GF-D8 (cell line): ENCODE measurements at regions not wholly inside any gene's neighbourhood (a gene's known extent, or its start where the extent isn't known, plus 50 kb on each side); places are given as distances from the start of the nearest gene placed in this dataset.

Source experiments
- DNase-seq: peaks from one replicate; lab custom pipeline; 2025; lab: John Stamatoyannopoulos, UW

DNA sequence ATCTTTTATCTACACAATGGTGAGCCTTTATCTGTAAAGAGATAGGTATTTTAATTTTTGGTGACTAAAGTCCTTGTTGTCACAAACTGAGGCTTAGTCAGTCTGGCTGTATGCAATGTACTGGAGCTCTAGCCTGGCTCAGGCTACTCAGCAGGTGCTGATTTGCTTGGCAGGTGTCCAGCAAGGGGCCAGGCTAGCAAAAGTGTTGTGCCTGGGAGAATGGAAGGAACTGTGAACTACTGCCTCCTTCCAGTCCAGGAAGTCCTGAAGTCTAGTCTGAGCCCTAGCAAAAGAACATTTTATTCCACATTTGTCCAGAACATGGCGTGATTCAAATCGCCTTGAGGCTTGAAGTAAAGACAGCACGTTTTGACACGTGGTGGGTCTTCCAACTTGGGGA, 260.5 kb downstream of the CCDC85A start:
- no peak for DNase-seq

DNA sequence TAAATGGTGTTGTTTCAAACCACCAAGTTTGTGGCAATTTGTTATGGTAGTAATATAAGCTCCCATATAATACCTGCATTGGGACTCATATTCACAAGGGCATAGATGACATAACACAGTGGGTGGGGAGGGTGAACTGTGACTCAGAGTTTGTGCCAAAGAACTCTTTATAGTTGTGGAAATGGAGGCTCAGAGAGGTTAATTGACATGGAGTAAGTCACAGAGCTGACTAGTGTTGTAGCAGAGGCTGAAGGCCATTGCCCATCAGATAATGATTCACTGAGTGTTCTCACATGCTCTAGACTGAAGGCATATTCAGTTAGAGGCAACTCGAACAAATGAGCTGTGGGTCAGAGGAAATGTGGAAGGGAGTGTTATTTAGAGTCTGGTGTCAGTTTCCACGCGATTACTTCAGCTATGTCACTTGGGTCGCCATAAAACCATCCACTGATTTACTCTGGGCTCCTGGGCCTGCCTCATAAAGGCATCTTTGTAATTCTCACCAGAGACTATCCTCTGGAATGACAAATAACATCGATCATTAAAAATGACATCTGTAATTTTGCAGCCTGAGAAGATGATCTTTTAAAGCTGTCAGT, 264.7 kb downstream of the CCDC85A start:
- no peak for DNase-seq

DNA sequence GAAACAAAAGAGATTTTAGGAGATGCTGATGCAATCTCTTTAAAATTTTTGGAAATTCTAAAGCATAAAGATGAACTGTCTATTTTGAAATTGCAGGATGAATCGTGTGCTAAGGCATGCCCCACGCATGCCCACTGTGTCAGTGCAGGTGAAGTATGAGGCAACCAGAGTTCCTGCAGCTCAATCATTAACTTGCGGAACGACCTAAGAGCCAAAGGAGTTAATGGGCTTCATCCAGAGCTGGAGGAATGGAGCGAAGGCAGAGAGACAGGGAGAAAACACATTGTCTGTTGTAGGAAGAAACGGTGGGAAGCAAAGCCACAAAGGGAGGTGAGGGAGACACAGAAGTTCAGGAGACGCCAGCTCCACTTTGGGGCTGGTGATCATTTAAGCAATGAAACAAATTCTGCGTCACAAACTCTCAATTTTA, 265.2 kb downstream of the CCDC85A start:
- no peak for DNase-seq

- DNase-seq: no peak
Observed at GRCh38 chr2:56449449-56449860, 265.7 kb downstream of the CCDC85A start.

DNA sequence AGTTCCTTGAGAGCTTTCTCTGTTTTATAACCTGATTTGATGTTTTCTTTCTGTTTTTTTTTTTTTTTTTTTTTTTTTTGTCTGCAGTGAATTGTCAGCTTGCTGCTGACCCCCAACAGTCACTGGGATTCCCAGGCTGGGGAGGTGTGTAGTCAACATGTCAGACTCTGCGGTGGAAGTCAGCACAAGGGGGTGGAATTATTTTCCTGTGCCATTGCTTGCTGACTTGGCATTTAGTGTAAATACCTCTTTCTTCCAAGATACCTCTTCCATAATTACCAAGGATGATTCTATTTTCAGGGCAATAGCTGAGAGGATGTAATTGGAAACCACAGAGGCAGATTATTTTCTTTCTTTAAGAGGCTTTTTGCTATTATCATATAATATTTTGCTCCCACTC, 266.3 kb downstream of the CCDC85A start:
- no peak for DNase-seq

GRCh38 chr2:56450772-56451171, 267.0 kb downstream of the CCDC85A start:
- DNase-seq: no peak

DNA sequence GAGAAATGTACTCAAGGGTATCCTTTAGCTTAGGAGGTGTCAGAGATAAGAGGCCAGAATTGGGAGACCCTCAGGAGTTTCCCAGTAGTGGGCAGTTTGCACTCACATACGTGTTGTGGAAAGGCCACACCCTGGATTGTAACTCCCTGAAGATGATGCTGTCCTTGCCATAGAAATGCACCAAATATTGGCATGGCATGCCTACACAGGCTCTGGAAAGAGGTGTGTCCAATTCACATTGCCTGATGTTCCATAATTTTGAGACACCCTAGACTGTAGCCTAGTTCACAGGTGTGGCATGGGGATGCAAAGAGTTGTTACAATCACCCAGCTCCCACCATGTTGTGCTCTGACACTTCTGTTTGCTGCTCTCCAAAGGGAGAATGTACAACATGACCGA, 271.9 kb downstream of the CCDC85A start:
- no peak for DNase-seq

DNA sequence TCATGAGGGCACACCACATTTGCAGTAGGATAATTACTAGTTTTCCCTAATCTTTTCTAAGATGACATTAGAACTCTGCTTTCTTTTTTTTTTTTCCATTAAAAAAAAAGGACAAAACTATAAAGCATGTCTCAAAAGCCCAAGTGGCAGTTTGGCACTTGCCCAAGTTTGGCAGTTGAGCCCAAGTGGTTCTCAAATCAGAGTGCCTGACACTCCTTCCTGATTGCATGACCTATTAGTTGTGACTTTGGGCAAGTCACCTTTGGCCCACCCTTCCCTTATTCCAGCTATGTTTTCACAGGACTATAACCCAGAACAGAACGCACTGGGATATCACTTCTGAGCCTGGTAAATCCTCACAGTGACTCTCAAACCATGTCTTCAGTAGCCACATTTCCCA, 273.0 kb downstream of the CCDC85A start:
- DNase-seq: no peak

DNA sequence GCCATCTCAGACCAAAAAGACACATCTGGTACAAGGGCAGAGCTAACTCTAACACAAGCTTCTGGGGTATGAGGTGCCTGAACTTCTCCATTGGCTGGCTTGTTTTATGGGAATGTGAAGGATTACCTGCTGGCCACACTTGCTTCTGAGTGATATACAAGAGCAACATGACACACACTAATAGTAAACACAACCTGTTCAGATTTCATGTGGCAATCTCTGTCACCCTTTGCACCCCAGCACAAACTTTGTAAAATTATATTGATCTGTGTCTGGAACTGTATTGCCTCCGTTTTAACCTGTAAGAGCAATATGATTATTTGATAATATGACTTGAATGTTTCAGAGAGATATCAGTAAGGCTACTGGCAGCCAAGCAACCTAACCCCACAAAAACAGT, 276.7 kb downstream of the CCDC85A start:
- DNase-seq: no peak

GRCh38 chr2:56464066-56464465, 280.3 kb downstream of the CCDC85A start:
- no peak for DNase-seq

DNA sequence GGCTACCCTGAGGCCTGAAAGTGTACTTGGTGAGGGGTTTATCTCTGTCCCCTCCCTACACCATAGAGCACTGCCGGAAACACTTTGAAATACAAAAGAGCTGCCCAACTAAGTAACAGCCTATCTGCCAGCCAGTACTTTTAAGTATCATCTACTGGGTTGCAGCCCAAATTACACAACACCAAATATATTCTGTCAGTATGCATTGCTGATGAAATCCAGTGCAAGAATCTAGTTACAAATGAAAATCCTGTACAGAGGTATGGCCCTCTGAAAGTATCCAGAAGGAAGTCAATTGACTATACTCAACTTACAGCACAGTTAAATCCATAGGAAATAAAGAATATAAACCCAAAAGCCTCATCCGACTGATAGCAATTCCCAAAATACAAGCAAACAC, 280.8 kb downstream of the CCDC85A start:
- no peak for DNase-seq

DNA sequence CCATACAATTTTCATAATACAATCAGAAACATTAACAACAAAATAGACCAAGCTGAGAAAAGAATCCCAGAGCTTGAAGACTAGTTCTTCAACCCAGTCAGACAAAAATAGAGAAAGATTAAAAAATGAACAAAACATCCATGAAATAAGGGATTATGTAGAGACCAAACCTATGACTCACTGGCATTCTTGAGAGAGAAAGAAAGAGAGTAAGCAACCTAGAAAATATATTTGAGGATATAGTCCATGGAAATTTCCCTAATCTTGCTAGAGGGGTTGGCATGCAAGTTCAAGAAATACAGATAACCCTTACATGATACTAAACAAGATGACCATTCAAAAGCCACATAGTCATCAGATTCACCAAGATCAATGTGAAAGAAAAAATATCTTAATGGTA, 281.7 kb downstream of the CCDC85A start:
- DNase-seq: no peak

DNA sequence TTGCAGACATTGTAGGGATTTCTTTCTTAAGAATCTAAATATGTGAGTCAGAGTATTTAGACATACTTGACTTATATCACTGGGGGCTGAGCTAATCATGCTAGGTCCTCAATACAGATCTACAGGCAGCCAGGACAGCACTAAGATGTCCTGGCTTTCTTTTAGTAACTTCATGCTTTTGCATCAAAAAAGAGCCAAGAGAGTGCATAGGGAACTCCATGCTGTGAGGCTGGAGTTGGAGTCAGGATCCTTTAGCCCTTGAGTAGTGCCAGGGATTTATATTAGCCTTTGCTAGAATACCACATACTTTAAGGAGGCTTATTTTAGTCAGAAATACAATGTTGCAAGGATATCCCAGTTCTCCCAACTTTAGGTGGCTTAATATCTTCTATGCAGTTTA, 289.7 kb downstream of the CCDC85A start:
- no peak for DNase-seq

DNA sequence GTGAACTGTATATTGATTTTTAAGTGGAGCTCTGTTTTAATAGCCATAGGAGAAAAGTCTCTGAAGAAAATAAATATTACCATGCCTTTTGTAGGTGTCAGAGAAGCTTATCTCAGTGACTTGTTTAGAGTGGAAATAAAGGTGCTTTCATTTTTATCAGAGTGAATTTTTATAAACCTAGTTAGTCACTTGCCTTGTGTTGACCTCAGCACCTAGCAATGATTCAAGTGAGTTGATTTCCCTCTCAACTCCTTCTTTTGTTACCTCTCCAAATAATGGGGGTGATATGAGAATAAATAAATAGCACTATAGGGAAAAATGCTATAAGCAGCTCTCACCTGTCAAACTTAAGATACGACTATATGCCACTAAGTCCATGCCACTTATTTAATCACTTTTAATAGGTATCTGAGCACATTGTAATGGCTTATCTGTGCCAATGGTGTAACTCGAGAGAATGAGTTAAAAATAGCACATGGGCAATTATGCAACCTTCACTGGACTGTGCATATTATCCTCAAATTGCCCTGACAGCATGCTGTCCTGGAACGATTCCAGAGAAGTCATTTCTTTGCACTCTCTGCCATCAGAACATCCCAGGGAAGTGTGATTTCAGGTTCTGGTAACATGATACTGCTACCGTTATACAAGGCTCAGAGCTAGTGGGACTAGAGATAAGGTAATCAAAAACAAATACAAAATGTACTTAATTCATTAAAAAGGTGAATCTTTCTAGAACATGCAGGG, 290.8 kb downstream of the CCDC85A start:
- DNase-seq: no peak

DNA sequence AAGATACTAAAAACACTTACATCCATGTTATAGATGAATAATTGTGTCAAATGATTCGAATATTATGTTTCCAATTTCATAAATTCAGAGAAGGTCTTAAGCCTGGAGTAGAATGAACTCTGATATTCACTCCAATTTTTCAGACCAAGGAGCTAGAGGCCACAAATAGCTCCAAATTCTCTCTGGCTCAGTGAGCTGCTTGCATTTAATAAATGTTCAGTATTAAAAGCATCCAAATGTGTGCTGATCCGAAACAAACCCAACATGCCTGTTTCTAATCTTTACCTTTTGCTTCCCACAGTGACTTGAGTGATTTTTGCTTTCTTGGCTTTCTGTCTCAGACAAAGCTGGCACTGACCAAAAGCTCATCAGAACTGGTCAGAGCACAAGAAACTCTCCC, 291.4 kb downstream of the CCDC85A start:
- DNase-seq: no peak

DNA sequence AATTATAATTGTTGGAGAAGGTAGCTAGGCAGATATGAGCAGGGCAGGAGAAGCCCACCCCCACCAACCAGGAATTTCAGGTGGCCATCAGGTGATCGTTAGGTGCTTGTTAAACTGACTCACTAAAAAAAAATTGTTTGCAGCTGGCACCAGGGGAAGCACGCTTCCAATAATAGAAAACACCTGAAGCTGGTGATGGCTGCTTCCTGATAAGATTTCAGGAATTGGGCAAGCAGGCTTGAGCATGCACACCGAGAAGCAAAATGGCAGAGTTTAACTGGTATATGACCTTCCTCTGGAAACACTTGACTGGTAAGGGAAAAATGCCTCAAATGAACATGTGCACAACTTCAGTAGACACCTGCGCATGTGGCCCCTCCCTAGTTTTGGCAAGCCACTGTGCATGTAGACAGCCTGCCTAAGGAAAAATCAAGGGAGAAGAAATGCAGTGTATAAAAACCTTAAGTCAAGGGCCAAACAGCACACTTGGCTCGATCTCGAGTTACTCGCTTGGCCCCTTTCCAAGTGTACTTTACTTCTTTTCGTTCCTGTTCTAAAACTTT, 292.8 kb downstream of the CCDC85A start:
- no peak for DNase-seq

DNA sequence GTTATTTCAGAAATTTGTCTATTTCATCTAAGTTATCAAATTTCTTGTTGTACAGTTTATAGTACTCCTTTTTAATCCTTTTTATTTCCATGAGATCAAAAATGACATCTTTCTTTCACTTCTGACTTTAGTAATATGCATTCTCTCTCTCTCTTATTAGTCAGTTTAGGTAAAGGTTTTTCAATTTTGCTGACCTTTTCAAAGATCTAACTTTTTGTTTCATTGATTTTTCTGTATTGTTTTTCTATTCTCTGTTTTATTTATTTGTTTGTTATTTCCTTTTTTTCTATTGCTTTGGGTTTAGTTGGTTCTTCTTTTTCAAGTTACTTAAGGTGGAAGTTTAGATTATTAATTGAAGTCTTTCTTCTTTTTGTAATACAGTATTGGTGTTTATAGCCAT, 294.2 kb downstream of the CCDC85A start:
- no peak for DNase-seq

DNA sequence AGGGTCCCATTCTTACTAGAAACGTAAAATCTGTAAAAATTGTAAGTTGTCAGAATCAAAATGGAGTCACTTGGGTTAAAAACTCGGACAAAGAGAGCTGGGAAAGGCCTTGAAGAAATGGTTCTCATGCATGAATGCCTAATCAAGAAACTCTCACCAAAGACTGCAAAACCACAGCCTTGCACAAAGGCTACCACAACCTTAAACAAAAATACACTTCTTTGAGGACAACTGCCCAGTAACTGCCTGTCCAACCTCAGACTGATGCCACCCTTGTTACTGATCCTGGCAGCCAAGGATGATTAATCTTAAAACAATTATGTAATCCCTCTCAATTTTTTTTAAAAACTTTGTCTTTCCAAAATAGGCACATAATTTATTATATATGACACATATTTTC, 299.3 kb downstream of the CCDC85A start:
- DNase-seq: no peak

GRCh38 chr2:56484906-56485305, 301.1 kb downstream of the CCDC85A start:
- DNase-seq: no peak

DNA sequence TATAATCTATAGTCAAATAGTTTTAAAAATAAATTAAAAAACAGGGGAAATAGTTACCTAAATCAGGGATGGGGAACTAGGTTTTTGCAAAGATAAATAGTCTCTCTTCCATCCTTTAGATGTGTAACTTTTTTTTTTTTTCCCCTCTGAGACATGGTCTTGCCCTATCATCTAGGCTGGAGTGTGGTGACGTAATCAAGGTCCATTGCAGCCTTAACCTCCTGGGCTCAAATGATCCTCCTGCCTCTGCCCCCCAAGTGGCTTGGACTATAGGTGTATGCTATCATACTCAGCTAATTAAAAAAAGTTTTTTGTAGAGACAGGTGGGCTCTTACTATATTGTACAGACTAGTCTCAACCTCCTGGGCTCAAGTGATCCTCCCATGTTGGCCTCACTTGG, 316.5 kb downstream of the CCDC85A start:
- no peak for DNase-seq

GRCh38 chr2:56502616-56503015, 318.8 kb downstream of the CCDC85A start:
- no peak for DNase-seq

- no peak for DNase-seq
Observed at GRCh38 chr2:56505885-56506284, 322.1 kb downstream of the CCDC85A start.

- no peak for DNase-seq
Observed at GRCh38 chr2:56508662-56509061, 324.9 kb downstream of the CCDC85A start.

- DNase-seq: no peak
Observed at GRCh38 chr2:56510610-56511009, 326.8 kb downstream of the CCDC85A start.
